Glutamatergic neuron (in vitro differentiated cells): ENCODE measurements at regions not wholly inside any gene's neighbourhood (a gene's known extent, or its start where the extent isn't known, plus 50 kb on each side); places are given as distances from the start of the nearest gene placed in this dataset.

Experiments used
- DNase-seq: peaks from one replicate; pipeline ENCODE4 v3.0.0; 2022
- H3K27ac Mint-ChIP-seq: one replicate; pipeline ENCODE4 v1.8.0; 2020; ENCODE audit warnings: mild to moderate bottlenecking, mixed read lengths, inconsistent platforms; ENCODE audit not compliant: unreplicated experiment
- H3K27me3 Mint-ChIP-seq: one replicate; pipeline ENCODE4 v1.8.0; 2020; ENCODE audit warnings: mild to moderate bottlenecking, moderate library complexity, mixed read lengths, inconsistent platforms; ENCODE audit not compliant: unreplicated experiment
- H3K36me3 Mint-ChIP-seq: one replicate; pipeline ENCODE4 v1.8.0; 2020; ENCODE audit warnings: mild to moderate bottlenecking, mixed read lengths, inconsistent platforms; ENCODE audit not compliant: unreplicated experiment
- H3K4me1 Mint-ChIP-seq: one replicate; pipeline ENCODE4 v1.8.0; 2020; ENCODE audit warnings: mild to moderate bottlenecking, low read depth, mixed read lengths, inconsistent platforms; ENCODE audit not compliant: unreplicated experiment
- H3K4me3 Mint-ChIP-seq: one replicate; pipeline ENCODE4 v1.8.0; 2020; ENCODE audit warnings: mild to moderate bottlenecking, mixed read lengths, inconsistent platforms; ENCODE audit not compliant: unreplicated experiment
- H3K9me3 Mint-ChIP-seq: one replicate; pipeline ENCODE4 v1.8.0; 2020; ENCODE audit warnings: mild to moderate bottlenecking, moderate library complexity, mixed read lengths, inconsistent platforms; ENCODE audit not compliant: unreplicated experiment
- TF ChIP-seq, protein P1 (sequence below): fragments of 200-600 bp; sonication (generic); IDR thresholded peaks from one replicate; pipeline ENCODE4 v1.5.0; 2021; ENCODE audit not compliant: partially characterized antibody, unreplicated experiment

DNA sequence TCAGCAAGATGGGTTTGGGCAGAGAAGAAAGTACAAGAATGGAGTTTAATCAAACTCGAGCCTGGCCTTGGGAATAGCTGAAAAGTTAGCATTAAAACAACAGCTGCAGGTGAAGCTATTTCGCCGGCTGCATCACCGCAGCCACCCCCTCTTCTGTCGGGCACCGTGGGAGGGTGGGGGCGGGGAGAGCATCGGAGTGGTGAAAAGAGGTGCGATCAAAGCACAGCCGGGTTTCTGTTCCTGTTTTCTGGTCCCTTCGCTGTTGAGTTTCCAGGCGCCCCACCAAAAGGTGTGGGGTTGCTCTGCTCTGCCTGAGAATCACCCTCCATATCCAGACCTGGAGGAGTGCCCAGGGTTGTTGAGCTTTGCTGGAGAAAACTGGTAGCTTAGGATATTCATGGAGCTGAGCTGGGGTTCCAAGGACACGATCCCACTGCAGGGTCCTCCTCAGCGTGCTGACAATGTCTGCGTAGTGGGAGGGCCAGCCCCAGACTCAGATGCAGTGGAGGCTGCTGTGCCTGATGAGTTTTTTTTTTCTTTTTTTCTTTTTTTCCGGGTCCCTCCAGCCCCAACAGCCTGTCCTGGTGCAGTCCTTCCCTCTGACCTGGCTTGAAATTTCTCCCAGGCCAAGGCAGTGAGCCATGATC lies 127.5 kb upstream of the C1orf174 start:
- Mint-ChIP-seq H3K27me3 (peaks cover 3% of the 10 kb centered on the region), H3K36me3 (peaks cover 5% of the 10 kb centered on the region), H3K27ac (no peak overlapping the region), H3K4me1 (no peaks in the 10 kb centered on the region), H3K9me3 (peaks cover 13% of the 10 kb centered on the region), H3K4me3 (no peak overlapping the region)
- DNase-seq, result no peak
- TF ChIP-seq, protein P1, sequence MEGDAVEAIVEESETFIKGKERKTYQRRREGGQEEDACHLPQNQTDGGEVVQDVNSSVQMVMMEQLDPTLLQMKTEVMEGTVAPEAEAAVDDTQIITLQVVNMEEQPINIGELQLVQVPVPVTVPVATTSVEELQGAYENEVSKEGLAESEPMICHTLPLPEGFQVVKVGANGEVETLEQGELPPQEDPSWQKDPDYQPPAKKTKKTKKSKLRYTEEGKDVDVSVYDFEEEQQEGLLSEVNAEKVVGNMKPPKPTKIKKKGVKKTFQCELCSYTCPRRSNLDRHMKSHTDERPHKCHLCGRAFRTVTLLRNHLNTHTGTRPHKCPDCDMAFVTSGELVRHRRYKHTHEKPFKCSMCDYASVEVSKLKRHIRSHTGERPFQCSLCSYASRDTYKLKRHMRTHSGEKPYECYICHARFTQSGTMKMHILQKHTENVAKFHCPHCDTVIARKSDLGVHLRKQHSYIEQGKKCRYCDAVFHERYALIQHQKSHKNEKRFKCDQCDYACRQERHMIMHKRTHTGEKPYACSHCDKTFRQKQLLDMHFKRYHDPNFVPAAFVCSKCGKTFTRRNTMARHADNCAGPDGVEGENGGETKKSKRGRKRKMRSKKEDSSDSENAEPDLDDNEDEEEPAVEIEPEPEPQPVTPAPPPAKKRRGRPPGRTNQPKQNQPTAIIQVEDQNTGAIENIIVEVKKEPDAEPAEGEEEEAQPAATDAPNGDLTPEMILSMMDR, result no peak

DNA sequence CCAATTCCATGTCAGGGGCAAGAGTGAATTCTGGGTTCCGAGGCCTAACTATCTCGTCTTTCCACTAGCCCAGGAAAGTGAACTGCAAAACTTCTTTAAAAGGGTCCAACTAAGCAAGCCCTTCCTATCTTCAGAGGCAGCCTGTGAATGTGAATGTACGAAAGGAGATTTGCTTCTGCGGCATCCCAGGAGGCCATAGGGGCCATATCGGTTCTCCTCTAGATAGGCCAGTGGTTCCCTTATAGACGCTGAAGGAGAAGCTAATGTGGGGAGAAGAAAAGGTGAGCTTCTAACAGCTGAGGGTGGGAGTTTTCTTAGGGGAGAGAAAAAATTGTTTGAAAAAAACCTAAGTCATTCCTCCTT lies 128.0 kb upstream of the C1orf174 start:
- TF ChIP-seq, protein P1, result no peak
- no peak for DNase-seq
- Mint-ChIP-seq H3K27me3 (peaks cover 3% of the 10 kb centered on the region), H3K9me3 (peaks cover 13% of the 10 kb centered on the region), H3K27ac (no peak overlapping the region), H3K4me3 (no peak overlapping the region), H3K36me3 (peaks cover 10% of the 10 kb centered on the region), H3K4me1 (no peaks in the 10 kb centered on the region)

DNA sequence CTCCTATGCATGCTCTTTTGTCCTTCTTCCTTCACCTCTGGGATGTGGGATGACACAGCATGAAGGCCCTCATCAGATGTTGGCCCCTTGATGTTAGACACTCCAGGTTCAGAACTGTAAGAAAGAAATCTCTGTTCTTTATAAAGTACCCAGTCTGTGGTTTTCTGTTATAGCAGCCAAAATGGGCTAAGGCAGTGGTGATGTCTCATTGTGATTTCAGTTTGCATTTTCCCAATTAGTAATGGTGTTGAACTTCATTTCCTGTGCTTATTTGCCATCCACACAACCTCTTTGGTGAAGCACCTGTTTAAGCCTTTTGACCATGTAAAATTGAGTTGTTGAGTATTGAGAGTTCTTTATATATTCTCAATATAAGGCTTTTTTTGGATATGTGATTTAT lies 129.3 kb upstream of the C1orf174 start:
- Mint-ChIP-seq H3K36me3 (peaks cover 10% of the 10 kb centered on the region), H3K9me3 (peaks cover 18% of the 10 kb centered on the region), H3K4me1 (no peaks in the 10 kb centered on the region), H3K27ac (no peak overlapping the region), H3K4me3 (no peak overlapping the region), H3K27me3 (peaks cover 3% of the 10 kb centered on the region)
- TF ChIP-seq, protein P1, result no peak
- DNase-seq, result no peak

DNA sequence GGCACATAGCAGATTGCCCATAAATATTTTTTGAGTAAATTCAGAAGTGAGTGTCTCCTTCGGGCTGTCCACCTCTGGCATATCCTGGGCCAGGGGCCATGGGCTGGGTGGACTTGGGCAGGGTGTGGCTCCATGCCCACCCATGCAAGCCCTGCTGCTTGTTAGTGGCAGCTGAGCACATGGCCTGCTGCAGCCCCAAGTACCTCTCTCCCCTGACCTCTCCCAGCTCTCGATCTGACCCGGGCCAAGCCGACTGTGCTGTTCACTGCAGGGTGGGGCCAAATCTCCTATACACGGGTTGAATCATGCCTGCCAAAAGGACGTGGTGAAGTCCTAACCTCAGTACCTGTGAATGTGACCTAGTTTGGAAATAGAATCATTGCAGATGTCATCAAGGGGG lies 132.5 kb upstream of the C1orf174 start:
- TF ChIP-seq, protein P1, result no peak
- peaks cover 10% of the 10 kb centered on the region for H3K9me3 Mint-ChIP-seq
- no peak overlapping the region for H3K27ac Mint-ChIP-seq
- no peaks in the 10 kb centered on the region for H3K27me3 Mint-ChIP-seq
- H3K4me3 Mint-ChIP-seq, result no peak overlapping the region
- DNase-seq, result no peak
- peaks cover 10% of the 10 kb centered on the region for H3K36me3 Mint-ChIP-seq
- no peaks in the 10 kb centered on the region for H3K4me1 Mint-ChIP-seq

DNA sequence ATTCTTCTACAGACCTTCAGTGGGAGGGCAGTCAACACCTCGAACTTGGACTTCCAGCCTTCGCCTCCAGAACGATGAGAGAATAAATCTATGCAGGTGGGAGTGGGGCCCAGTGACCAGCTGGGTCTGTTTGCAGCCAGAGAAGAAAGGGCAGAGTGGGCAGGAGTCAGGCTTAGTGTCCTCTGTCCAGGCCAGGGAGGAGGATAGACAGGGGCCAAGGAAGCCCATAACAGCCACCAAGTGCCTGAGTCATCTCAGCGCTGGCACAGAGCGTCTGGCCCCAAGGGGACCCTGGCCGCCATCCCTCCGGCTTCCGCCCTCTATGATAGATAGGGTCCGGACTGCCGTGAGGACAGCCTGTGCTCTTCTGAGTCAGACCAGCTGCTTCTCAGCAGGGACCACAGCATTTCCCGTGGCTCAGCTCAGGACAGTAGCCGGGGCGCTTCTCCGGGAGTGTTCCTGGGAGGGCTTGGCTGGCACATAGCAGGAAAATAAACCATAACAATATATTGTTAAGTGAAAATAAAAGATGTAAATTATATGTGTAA lies 133.1 kb upstream of the C1orf174 start:
- H3K27ac Mint-ChIP-seq, result no peak overlapping the region
- no peak overlapping the region for H3K4me3 Mint-ChIP-seq
- no peaks in the 10 kb centered on the region for H3K27me3 Mint-ChIP-seq
- DNase-seq, result no peak
- no peaks in the 10 kb centered on the region for H3K4me1 Mint-ChIP-seq
- TF ChIP-seq, protein P1, result no peak
- H3K9me3 Mint-ChIP-seq, result peaks cover 10% of the 10 kb centered on the region
- peaks cover 10% of the 10 kb centered on the region for H3K36me3 Mint-ChIP-seq
